Osteoblast (primary cell): ENCODE measurements at regions not wholly inside any gene's neighbourhood (a gene's known extent, or its start where the extent isn't known, plus 50 kb on each side); places are given as distances from the start of the nearest gene placed in this dataset.

Experiments used
- DNase-seq: peaks from one replicate; pipeline ENCODE4 v3.0.0; 2011; ENCODE audit warnings: low spot score, mixed read lengths; ENCODE audit not compliant: insufficient read length; ENCODE audit errors: missing footprints
- H2AFZ ChIP-seq: 2 replicates; pipeline ENCODE4 v1.6.0; 2011; ENCODE audit warnings: mild to moderate bottlenecking, low read length
- H3K27ac ChIP-seq: 2 replicates; pipeline ENCODE4 v1.5.1; 2011; ENCODE audit warnings: mild to moderate bottlenecking, low read depth, low read length, moderate library complexity
- H3K27me3 ChIP-seq: 2 replicates; pipeline ENCODE4 v1.6.0; 2012; ENCODE audit warnings: mild to moderate bottlenecking, control low read depth, inconsistent platforms, low read length, moderate library complexity; ENCODE audit not compliant: insufficient read depth
- H3K36me3 ChIP-seq: 2 replicates; pipeline ENCODE4 v1.5.1; 2011; ENCODE audit warnings: mild to moderate bottlenecking, low read length, control low read depth, moderate library complexity; ENCODE audit not compliant: insufficient read depth
- H3K4me1 ChIP-seq: 2 replicates; pipeline ENCODE4 v1.5.1; 2011; ENCODE audit warnings: mild to moderate bottlenecking, low read length, control low read depth, moderate library complexity; ENCODE audit not compliant: insufficient read depth
- H3K4me2 ChIP-seq: 2 replicates; pipeline ENCODE4 v1.6.0; 2011; ENCODE audit warnings: mild to moderate bottlenecking, low read length; ENCODE audit not compliant: insufficient read depth
- H3K4me3 ChIP-seq: fragments of 200-600 bp; sonication (generic); 3 replicates; pipeline ENCODE4 v1.5.1; 2012; ENCODE audit warnings: mild to moderate bottlenecking, low read length, inconsistent platforms; ENCODE audit not compliant: insufficient read depth
- H3K79me2 ChIP-seq: 2 replicates; pipeline ENCODE4 v1.6.0; 2012; ENCODE audit warnings: mild to moderate bottlenecking, low read length, control low read depth, inconsistent platforms; ENCODE audit not compliant: insufficient read depth
- H3K9me3 ChIP-seq: 2 replicates; pipeline ENCODE4 v1.5.1; 2011; ENCODE audit warnings: low read depth, low read length, control low read depth
- H4K20me1 ChIP-seq: 2 replicates; pipeline ENCODE4 v1.6.0; 2012; ENCODE audit warnings: mild to moderate bottlenecking, low read length, control low read depth; ENCODE audit not compliant: insufficient read depth
- TF ChIP-seq, protein P1 (sequence below): IDR thresholded peaks from 2 replicates; pipeline ENCODE4 v1.5.1; 2011; ENCODE audit warnings: mild to moderate bottlenecking, low read depth, low read length, moderate library complexity; ENCODE audit errors: extremely low read depth

- H3K9me3 ChIP-seq = no peaks in the 10 kb centered on the region
- no peaks in the 10 kb centered on the region for H4K20me1 ChIP-seq
- no peaks in the 10 kb centered on the region for H3K4me1 ChIP-seq
- no peak overlapping the region for H3K4me2 ChIP-seq
- TF ChIP-seq, protein P1, sequence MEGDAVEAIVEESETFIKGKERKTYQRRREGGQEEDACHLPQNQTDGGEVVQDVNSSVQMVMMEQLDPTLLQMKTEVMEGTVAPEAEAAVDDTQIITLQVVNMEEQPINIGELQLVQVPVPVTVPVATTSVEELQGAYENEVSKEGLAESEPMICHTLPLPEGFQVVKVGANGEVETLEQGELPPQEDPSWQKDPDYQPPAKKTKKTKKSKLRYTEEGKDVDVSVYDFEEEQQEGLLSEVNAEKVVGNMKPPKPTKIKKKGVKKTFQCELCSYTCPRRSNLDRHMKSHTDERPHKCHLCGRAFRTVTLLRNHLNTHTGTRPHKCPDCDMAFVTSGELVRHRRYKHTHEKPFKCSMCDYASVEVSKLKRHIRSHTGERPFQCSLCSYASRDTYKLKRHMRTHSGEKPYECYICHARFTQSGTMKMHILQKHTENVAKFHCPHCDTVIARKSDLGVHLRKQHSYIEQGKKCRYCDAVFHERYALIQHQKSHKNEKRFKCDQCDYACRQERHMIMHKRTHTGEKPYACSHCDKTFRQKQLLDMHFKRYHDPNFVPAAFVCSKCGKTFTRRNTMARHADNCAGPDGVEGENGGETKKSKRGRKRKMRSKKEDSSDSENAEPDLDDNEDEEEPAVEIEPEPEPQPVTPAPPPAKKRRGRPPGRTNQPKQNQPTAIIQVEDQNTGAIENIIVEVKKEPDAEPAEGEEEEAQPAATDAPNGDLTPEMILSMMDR = no peak
- no peaks in the 10 kb centered on the region for H3K79me2 ChIP-seq
- DNase-seq = no peak
- no peak overlapping the region for H3K4me3 ChIP-seq
- no peak overlapping the region for H2AFZ ChIP-seq
- H3K36me3 ChIP-seq = no peaks in the 10 kb centered on the region
- H3K27ac ChIP-seq = no peak overlapping the region
- H3K27me3 ChIP-seq = no peaks in the 10 kb centered on the region
These were observed 1117.7 kb downstream of the BCL11B start for GRCh38 chr14:98154254-98154653.

DNA sequence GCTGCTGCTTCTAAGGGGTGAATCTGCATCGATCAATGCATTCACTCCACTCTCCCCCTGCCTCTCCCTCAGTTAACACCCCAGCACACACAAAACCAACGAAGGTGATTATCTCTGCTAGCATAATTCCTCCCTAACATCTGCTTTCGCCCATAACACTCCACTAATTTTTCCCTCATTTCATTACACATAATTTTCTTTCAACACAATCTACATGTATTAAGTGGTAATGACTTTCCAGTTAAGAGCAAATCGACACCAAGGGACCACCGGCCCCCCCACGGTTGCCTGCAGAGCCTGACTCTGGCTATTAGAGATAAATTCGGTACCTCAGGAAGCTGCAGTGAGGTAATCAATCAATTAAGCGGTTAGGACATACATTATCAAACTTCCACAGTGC lies 1115.6 kb downstream of the BCL11B start:
- H2AFZ ChIP-seq = no peak overlapping the region
- H4K20me1 ChIP-seq = no peaks in the 10 kb centered on the region
- TF ChIP-seq, protein P1 = no peak
- no peak for DNase-seq
- no peaks in the 10 kb centered on the region for H3K79me2 ChIP-seq
- H3K4me3 ChIP-seq = no peak overlapping the region
- H3K27ac ChIP-seq = no peak overlapping the region
- H3K27me3 ChIP-seq = no peaks in the 10 kb centered on the region
- H3K4me1 ChIP-seq = no peaks in the 10 kb centered on the region
- no peaks in the 10 kb centered on the region for H3K9me3 ChIP-seq
- H3K4me2 ChIP-seq = no peak overlapping the region
- H3K36me3 ChIP-seq = no peaks in the 10 kb centered on the region

DNA sequence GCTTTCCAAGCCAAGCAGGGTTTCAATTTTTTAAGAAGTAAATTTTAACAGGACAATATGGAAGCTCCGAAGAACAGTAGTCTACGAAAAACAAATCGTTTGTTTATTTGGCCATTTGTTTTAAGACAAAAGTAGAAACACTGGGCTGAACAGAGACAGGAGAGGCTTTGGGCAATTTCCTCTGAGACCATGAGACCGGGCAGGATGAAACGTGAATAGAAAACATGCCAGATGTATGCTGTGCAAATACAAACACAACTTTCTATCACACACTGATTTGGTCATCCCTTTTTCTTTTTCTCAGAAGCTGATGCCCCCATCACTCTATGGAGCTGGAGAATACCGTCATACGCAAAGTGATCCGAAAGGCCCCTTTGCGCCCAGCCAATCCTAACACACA lies 1111.1 kb downstream of the BCL11B start:
- Histone ChIP-seq H3K79me2 (no peaks in the 10 kb centered on the region), H2AFZ (no peak overlapping the region), H4K20me1 (no peaks in the 10 kb centered on the region), H3K4me1 (no peaks in the 10 kb centered on the region), H3K27ac (no peak overlapping the region), H3K27me3 (no peaks in the 10 kb centered on the region), H3K4me2 (no peak overlapping the region), H3K36me3 (no peaks in the 10 kb centered on the region), H3K9me3 (no peaks in the 10 kb centered on the region), H3K4me3 (no peak overlapping the region)
- DNase-seq = no peak
- TF ChIP-seq, protein P1 = no peak

DNA sequence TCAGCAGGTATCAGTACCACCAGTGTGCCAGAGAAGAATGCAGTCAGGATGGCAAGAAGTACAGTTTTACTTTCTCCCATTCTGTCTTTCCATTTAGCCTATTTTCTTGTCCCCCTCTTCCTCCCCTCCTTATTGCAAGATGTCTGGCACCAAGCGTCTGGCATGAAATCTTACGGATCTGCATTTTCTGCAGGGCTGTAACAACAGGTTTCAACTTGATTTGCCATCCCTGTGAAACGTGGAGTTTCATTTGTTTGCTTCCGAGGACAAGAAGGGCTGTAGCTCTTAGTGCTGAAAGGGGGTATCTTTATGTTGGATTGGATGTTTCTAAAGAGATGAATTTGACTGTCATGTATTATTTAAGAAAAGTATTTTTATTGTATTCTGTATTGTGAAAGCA lies 1110.6 kb downstream of the BCL11B start:
- no peak overlapping the region for H3K27ac ChIP-seq
- peak; percentile 50 for DNase-seq
- TF ChIP-seq, protein P1 = no peak
- H3K79me2 ChIP-seq = no peaks in the 10 kb centered on the region
- no peaks in the 10 kb centered on the region for H3K4me1 ChIP-seq
- H3K4me3 ChIP-seq = no peak overlapping the region
- H3K36me3 ChIP-seq = no peaks in the 10 kb centered on the region
- H3K4me2 ChIP-seq = no peak overlapping the region
- no peak overlapping the region for H2AFZ ChIP-seq
- H4K20me1 ChIP-seq = no peaks in the 10 kb centered on the region
- H3K27me3 ChIP-seq = no peaks in the 10 kb centered on the region
- H3K9me3 ChIP-seq = no peaks in the 10 kb centered on the region
